ENCODE measurements at regions not wholly inside any gene's neighbourhood (a gene's known extent, or its start where the extent isn't known, plus 50 kb on each side); places are given as distances from the start of the nearest gene placed in this dataset.

DNA sequence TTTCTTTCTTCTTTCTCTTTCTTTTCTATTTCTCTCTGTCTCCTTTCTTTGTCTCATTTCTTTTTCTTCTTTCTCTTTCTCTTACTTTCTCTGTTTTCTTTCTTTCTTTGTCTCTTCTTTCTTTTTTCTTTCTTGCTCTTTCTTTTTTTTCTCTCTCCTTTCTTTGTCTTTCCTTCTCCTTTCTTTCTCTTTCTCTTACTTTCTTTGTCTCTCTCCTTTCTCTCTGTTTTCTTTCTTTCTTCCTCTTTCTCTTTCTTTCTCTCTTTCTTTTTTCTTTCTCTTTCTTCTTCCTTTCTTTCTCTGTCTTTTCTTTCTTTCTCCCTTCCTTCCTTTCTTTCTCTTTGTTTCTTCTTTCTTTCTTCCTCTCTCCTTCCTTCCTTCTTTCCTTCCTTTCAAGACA is 184.8 kb downstream of the CRLF2 start:
- TF ChIP-seq, protein P1, sequence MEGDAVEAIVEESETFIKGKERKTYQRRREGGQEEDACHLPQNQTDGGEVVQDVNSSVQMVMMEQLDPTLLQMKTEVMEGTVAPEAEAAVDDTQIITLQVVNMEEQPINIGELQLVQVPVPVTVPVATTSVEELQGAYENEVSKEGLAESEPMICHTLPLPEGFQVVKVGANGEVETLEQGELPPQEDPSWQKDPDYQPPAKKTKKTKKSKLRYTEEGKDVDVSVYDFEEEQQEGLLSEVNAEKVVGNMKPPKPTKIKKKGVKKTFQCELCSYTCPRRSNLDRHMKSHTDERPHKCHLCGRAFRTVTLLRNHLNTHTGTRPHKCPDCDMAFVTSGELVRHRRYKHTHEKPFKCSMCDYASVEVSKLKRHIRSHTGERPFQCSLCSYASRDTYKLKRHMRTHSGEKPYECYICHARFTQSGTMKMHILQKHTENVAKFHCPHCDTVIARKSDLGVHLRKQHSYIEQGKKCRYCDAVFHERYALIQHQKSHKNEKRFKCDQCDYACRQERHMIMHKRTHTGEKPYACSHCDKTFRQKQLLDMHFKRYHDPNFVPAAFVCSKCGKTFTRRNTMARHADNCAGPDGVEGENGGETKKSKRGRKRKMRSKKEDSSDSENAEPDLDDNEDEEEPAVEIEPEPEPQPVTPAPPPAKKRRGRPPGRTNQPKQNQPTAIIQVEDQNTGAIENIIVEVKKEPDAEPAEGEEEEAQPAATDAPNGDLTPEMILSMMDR (conservative IDR thresholded peaks at IDR 0.05; ENCODE audit: low read depth, low read length) = no peak
- no peak for TF ChIP-seq EZH2 (IDR thresholded peaks at IDR 0.05; ENCODE audit: low read length, unreplicated experiment)
- TF ChIP-seq EZH2phosphoT487 (IDR thresholded peaks at IDR 0.05; ENCODE audit: borderline replicate concordance, low read length) = no peak

Measured in PC-3 (cell line).